HG03025 (cell line): ENCODE measurements at regions not wholly inside any gene's neighbourhood (a gene's known extent, or its start where the extent isn't known, plus 50 kb on each side); places are given as distances from the start of the nearest gene placed in this dataset.
"Not testable (repeated sequence)": the region's sequence is repeated elsewhere in the genome, so short reads cannot be mapped to it uniquely, and the experiment has no call there.

Source experiments
- ATAC-seq: cut with Tn5 transposase; IDR thresholded peaks from one replicate; pipeline ENCODE4 v1.9.1; 2021; ENCODE audit warnings: mild to moderate bottlenecking, moderate library complexity; ENCODE audit not compliant: unreplicated experiment, low FRiP score

GRCh38 chrX:148259990-148260389 lies 240.4 kb upstream of the AFF2 start:
- no peak for ATAC-seq

- ATAC-seq: no peak
Measured at GRCh38 chrX:148265829-148266228, 234.6 kb upstream of the AFF2 start.

- ATAC-seq: no peak
Measured at GRCh38 chrX:148268673-148269072, 231.7 kb upstream of the AFF2 start.

- ATAC-seq: no peak
Measured at GRCh38 chrX:148269513-148269912, 230.9 kb upstream of the AFF2 start.

GRCh38 chrX:148270499-148270898 lies 229.9 kb upstream of the AFF2 start:
- ATAC-seq: no peak

GRCh38 chrX:148271263-148271662 lies 229.2 kb upstream of the AFF2 start:
- no peak for ATAC-seq

- no peak for ATAC-seq
Measured at GRCh38 chrX:148281920-148282319, 218.5 kb upstream of the AFF2 start.

GRCh38 chrX:148282504-148282903 lies 217.9 kb upstream of the AFF2 start:
- ATAC-seq: no peak

- no peak for ATAC-seq
Measured at GRCh38 chrX:148284056-148284455, 216.4 kb upstream of the AFF2 start.

- ATAC-seq: no peak
Measured at GRCh38 chrX:148284821-148285220, 215.6 kb upstream of the AFF2 start.

- ATAC-seq: no peak
Measured at GRCh38 chrX:148288451-148288850, 212.0 kb upstream of the AFF2 start.

- no peak for ATAC-seq
Measured at GRCh38 chrX:148290041-148290440, 210.4 kb upstream of the AFF2 start.

GRCh38 chrX:148290931-148291330 lies 209.5 kb upstream of the AFF2 start:
- ATAC-seq: no peak

- ATAC-seq: no peak
Measured at GRCh38 chrX:148298737-148299136, 201.7 kb upstream of the AFF2 start.

GRCh38 chrX:148305214-148305613 lies 195.2 kb upstream of the AFF2 start:
- ATAC-seq: not testable (repeated sequence)

- no peak for ATAC-seq
Measured at GRCh38 chrX:148309413-148309812, 191.0 kb upstream of the AFF2 start.

- no peak for ATAC-seq
Measured at GRCh38 chrX:148310426-148311165, 189.8 kb upstream of the AFF2 start.

- ATAC-seq: no peak
Measured at GRCh38 chrX:148311544-148311943, 188.9 kb upstream of the AFF2 start.

- ATAC-seq: no peak
Measured at GRCh38 chrX:148314876-148315275, 185.5 kb upstream of the AFF2 start.

GRCh38 chrX:148316446-148316845 lies 184.0 kb upstream of the AFF2 start:
- ATAC-seq: no peak

GRCh38 chrX:148322906-148323305 lies 177.5 kb upstream of the AFF2 start:
- ATAC-seq: no peak

GRCh38 chrX:148333989-148334388 lies 166.4 kb upstream of the AFF2 start:
- ATAC-seq: no peak

- no peak for ATAC-seq
Measured at GRCh38 chrX:148337873-148338272, 162.5 kb upstream of the AFF2 start.
